ENCODE measurements at regions not wholly inside any gene's neighbourhood (a gene's known extent, or its start where the extent isn't known, plus 50 kb on each side); places are given as distances from the start of the nearest gene placed in this dataset.

DNA sequence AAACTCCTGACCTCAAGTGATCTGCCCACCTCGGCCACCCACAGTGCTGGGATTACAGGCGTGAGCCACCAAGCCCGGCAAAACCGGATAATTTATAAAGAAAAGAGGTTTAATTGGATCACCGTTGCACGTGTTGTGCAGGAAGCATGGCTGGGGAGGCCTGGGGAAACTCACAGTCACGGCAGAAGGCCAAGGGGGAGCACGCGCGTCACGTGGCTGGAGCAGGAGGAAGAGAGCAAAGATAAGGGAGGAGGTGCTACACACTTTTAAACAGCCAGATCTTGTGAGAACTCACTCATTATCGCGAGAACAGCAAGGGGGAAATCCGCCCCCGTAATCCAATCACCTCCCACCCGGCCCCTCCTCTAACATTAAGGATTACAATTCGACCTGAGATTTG is 177.9 kb upstream of the TENM3 start:
- intact Hi-C loops (cut with DNase I; ENCODE audit: low total_unique reads), result no loop called here
- H3K4me3 ChIP-seq (ENCODE audit: low read depth, poor library complexity, severe bottlenecking), result no peak overlapping the region

DNA sequence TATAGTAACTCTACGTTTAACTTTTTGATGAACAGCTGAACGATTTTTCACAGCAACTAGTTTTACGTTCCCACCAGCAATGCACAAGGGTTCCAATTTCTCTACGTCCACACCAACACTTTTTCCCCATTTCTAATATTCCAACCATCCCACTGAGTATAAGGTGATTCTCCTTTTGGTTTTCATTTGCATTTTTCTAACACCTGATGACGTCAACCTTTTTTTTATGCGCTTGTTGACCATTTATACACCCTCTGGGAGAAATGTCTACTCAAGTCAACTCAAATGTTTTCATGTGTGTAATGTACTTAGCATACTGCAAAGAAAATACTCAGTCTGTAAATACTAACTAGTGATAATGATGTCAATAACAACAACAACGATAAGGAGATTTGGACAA is 177.2 kb upstream of the TENM3 start:
- DNase-seq (ENCODE audit: low spot score in 2 of 2), result no peak
- intact Hi-C loops (cut with DNase I; ENCODE audit: low total_unique reads), result no loop called here
- 91 to 93% methylated on average over 7 of the region's 7 CpGs for WGBS, 2 donors
- TF ChIP-seq, protein P1, sequence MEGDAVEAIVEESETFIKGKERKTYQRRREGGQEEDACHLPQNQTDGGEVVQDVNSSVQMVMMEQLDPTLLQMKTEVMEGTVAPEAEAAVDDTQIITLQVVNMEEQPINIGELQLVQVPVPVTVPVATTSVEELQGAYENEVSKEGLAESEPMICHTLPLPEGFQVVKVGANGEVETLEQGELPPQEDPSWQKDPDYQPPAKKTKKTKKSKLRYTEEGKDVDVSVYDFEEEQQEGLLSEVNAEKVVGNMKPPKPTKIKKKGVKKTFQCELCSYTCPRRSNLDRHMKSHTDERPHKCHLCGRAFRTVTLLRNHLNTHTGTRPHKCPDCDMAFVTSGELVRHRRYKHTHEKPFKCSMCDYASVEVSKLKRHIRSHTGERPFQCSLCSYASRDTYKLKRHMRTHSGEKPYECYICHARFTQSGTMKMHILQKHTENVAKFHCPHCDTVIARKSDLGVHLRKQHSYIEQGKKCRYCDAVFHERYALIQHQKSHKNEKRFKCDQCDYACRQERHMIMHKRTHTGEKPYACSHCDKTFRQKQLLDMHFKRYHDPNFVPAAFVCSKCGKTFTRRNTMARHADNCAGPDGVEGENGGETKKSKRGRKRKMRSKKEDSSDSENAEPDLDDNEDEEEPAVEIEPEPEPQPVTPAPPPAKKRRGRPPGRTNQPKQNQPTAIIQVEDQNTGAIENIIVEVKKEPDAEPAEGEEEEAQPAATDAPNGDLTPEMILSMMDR (IDR thresholded peaks at IDR 0.05), result no peak
- TF ChIP-seq POLR2A (IDR thresholded peaks at IDR 0.05), result no peak
- no peak overlapping the region for H3K4me3 ChIP-seq (ENCODE audit: low read depth, poor library complexity, severe bottlenecking)

More for the DNA sequence above, 177.9 kb upstream of the TENM3 start:
- no peak for DNase-seq (ENCODE audit: low spot score in 2 of 2)
- WGBS, 2 donors, result 80 to 87% methylated on average over 17 of the region's 17 CpGs
- TF ChIP-seq, protein P1 (IDR thresholded peaks at IDR 0.05), result no peak
- no peak for TF ChIP-seq POLR2A (IDR thresholded peaks at IDR 0.05)

DNA sequence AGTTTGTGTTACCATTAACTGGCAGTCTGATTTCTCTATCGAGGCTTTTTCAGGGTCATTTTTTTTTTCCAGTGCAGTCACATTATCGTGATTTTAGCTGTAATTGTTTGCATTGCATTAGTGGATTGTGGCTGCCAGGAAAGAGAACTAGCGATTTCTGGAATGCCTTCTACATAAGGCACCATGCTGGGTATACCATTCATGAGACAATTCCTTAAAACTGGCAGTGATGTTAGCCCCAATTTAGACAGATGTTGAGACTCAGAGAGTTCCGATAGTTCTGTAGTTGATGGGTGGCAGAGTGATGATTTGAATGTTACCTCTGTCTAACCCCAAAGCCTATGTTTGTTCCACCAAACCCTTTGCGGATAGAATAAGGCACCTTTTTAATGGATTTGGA is 175.4 kb upstream of the TENM3 start:
- intact Hi-C loops (cut with DNase I; ENCODE audit: low total_unique reads), result no loop called here
- no peak for DNase-seq (ENCODE audit: low spot score in 2 of 2)
- 76 to 79% methylated on average over 5 of the region's 5 CpGs for WGBS, 2 donors
- no peak overlapping the region for H3K4me3 ChIP-seq (ENCODE audit: low read depth, poor library complexity, severe bottlenecking)
- no peak for TF ChIP-seq POLR2A (IDR thresholded peaks at IDR 0.05)
- TF ChIP-seq, protein P1 (IDR thresholded peaks at IDR 0.05), result no peak

DNA sequence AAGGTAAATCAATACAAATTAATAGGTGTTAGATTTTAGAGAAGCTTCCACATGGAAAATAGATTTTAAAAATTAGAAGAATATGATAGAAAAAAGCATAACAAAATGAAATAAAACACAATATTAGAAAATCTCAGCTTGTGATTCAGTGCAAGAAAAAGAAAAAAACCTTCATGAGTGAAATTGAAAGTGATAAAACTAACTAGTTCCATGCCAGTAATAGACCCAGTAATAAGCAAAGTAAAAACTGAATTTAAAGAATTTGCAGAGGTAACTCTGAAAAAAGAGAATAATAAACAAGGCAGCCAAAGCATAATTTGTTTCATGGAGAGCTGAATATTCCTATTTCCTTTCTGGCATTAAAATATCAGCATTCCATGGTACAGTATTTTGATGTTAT is 174.3 kb upstream of the TENM3 start:
- TF ChIP-seq, protein P1 (IDR thresholded peaks at IDR 0.05), result no peak
- no peak for TF ChIP-seq POLR2A (IDR thresholded peaks at IDR 0.05)
- intact Hi-C loops (cut with DNase I; ENCODE audit: low total_unique reads), result no loop called here
- no peak overlapping the region for H3K4me3 ChIP-seq (ENCODE audit: low read depth, poor library complexity, severe bottlenecking)
- no peak for DNase-seq (ENCODE audit: low spot score in 2 of 2)

DNA sequence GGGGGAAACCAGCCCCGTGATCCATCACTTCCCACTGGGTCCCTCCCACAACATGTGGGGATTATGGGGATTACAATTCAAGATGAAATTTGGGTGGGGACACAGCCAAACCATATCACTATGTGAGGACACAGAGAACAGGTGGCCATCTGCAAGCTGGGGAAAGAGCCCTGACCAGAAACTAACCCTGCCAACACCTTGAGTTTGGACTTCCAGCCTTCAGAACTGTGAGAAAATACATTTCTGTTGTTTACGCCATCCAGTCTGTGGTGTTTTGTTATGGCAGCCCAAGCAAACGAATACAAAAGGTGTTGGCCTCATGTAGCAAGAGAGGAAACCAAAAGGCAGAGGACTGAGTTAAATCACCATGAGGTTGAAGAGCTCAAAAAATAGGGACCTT is 169.9 kb upstream of the TENM3 start:
- H3K4me3 ChIP-seq (ENCODE audit: low read depth, poor library complexity, severe bottlenecking), result no peak overlapping the region
- TF ChIP-seq POLR2A (IDR thresholded peaks at IDR 0.05), result no peak
- TF ChIP-seq, protein P1 (IDR thresholded peaks at IDR 0.05), result no peak
- no peak for DNase-seq (ENCODE audit: low spot score in 2 of 2)
- WGBS, 2 donors, result 75 to 90% methylated on average over 3 of the region's 3 CpGs
- intact Hi-C loops (cut with DNase I; ENCODE audit: low total_unique reads), result no loop called here

DNA sequence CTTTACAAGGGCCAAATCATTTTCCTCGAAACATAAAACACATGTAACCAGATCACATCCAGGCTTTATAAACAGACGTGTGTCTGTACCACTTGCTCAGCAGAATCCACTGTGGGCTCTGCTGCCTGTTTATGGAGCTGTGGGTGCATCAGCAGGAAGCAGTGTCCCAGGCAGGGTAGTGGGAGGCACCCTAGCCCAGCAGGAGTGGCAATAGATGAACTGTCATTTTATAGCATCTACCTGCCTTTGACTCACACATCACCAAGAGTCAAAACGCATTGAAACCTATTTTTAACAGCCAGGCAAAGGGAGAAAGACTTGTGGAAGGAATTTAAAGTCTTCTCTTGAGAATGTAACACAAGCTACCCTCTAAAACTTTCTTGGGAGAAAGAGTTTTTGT is 169.1 kb upstream of the TENM3 start:
- TF ChIP-seq POLR2A (IDR thresholded peaks at IDR 0.05), result no peak
- TF ChIP-seq, protein P1 (IDR thresholded peaks at IDR 0.05), result no peak
- 46 to 55% methylated on average over 3 of the region's 3 CpGs for WGBS, 2 donors
- intact Hi-C loops (cut with DNase I; ENCODE audit: low total_unique reads), result no loop called here
- no peak for DNase-seq (ENCODE audit: low spot score in 2 of 2)
- no peak overlapping the region for H3K4me3 ChIP-seq (ENCODE audit: low read depth, poor library complexity, severe bottlenecking)
